Naive B cell (primary cell): ENCODE measurements at regions not wholly inside any gene's neighbourhood (a gene's known extent, or its start where the extent isn't known, plus 50 kb on each side); places are given as distances from the start of the nearest gene placed in this dataset.

Experiments used
- ATAC-seq, 2 donors: fragments of 150-1000 bp; cut with Tn5 transposase; 2 replicates each; pipeline ENCODE4 v1.10.0; 2021; ENCODE audit warnings: low read depth in 2 of 2, mild to moderate bottlenecking in 2 of 2, moderate library complexity in 2 of 2
- DNase-seq: peaks from one replicate; pipeline ENCODE4 v3.0.0; 2022
- H3K27ac Mint-ChIP-seq, 6 donors: one replicate each; pipeline ENCODE4 v1.8.0; 2020 to 2022; ENCODE audit warnings: mild to moderate bottlenecking in 6 of 6, mixed read lengths in 6 of 6, moderate library complexity in 5 of 6, inconsistent platforms in 2 of 6
- H3K27me3 Mint-ChIP-seq, 3 donors: one replicate each; pipeline ENCODE4 v1.8.0; 2021 to 2022; ENCODE audit warnings: mixed read lengths in 3 of 3, mild to moderate bottlenecking in 1 of 3
- H3K36me3 Mint-ChIP-seq, 2 donors: one replicate each; pipeline ENCODE4 v1.8.0; 2020 to 2022; ENCODE audit warnings: mixed read lengths in 2 of 2, inconsistent platforms in 1 of 2, mild to moderate bottlenecking in 1 of 2
- H3K4me1 Mint-ChIP-seq, 3 donors: one replicate each; pipeline ENCODE4 v1.8.0; 2020 to 2022; ENCODE audit warnings: mixed read lengths in 3 of 3, inconsistent platforms in 1 of 3, mild to moderate bottlenecking in 1 of 3, moderate library complexity in 1 of 3
- H3K4me3 Mint-ChIP-seq, 8 donors: one replicate each; pipeline ENCODE4 v1.8.0; 2020 to 2022; ENCODE audit warnings: mild to moderate bottlenecking in 8 of 8, mixed read lengths in 8 of 8, moderate library complexity in 8 of 8, inconsistent platforms in 2 of 8
- H3K9me3 Mint-ChIP-seq, 7 donors: one replicate each; pipeline ENCODE4 v1.8.0; 2020 to 2022; ENCODE audit warnings: mixed read lengths in 7 of 7, mild to moderate bottlenecking in 5 of 7, inconsistent platforms in 2 of 7, moderate library complexity in 1 of 7

DNA sequence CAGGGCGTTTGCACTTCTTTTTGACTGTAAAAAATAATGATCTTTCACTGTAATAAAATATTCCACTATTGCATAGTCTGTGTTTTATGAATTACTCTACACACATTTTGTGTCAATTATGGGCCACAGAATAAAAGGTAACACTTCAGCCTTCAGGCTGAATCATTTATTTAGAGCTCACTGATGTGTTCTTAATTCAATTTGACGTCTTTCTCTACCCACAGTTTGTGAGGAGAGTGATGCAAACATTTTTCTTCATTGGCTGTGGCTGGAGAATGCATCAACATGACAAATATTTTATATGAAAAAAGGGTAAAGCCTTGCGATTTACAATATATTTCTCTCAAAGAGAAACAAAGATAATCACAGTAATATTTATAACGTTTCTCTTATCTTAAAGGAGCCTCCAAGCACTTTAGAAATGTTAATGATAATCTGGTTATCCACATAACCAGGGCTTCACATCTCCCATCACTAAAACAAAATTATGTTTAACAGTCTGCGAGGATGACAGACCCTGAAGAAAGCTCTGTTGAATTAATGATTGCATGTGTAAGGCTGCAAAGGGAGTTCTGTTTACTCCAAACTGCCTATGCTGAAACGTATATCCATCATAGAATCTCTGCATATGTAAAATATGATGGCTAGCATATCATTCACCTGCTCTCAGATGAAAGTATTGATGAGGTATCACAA is 951.3 kb downstream of the ZPLD1 start:
- H3K9me3 Mint-ChIP-seq, result no peaks in the 10 kb centered on the region
- ATAC-seq (no peak), DNase-seq (no peak)
- no peaks in the 10 kb centered on the region for H3K27me3 Mint-ChIP-seq
- no peaks in the 10 kb centered on the region for H3K4me1 Mint-ChIP-seq
- H3K36me3 Mint-ChIP-seq, result no peaks in the 10 kb centered on the region
- H3K27ac Mint-ChIP-seq, result no peak overlapping the region
- no peak overlapping the region for H3K4me3 Mint-ChIP-seq

DNA sequence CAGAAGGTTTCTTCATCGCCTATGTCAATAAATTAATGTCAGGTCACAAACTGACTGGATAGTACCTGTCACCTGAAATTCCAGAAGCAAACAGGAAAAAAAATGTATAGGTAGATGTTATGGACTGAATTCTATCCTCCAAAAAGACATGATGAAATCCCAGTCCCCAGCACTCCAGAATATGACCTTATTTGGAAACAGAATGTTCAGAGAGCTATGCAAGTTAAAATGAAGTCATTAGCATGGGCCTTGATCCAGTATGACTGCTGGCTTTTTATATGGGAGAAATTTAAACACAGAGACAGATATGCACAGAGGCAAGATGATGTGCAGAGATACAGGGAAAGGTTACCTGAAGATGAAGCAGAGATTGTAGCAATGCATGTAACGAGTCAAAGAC is 953.4 kb downstream of the ZPLD1 start:
- Mint-ChIP-seq H3K9me3 (no peaks in the 10 kb centered on the region), H3K4me3 (no peak overlapping the region), H3K4me1 (no peaks in the 10 kb centered on the region), H3K27ac (no peak overlapping the region), H3K36me3 (no peaks in the 10 kb centered on the region), H3K27me3 (no peaks in the 10 kb centered on the region)
- DNase-seq (no peak), ATAC-seq (no peak)

- no peak for DNase-seq
- no peaks in the 10 kb centered on the region for H3K27me3 Mint-ChIP-seq
- H3K4me1 Mint-ChIP-seq, result no peaks in the 10 kb centered on the region
- no peak for ATAC-seq
- no peak overlapping the region for H3K4me3 Mint-ChIP-seq
- no peak overlapping the region for H3K27ac Mint-ChIP-seq
- H3K9me3 Mint-ChIP-seq, result no peaks in the 10 kb centered on the region
- no peaks in the 10 kb centered on the region for H3K36me3 Mint-ChIP-seq
Observed at GRCh38 chr3:103389356-103389755, 954.5 kb downstream of the ZPLD1 start.

GRCh38 chr3:103393395-103394186 is 958.8 kb downstream of the ZPLD1 start:
- no peaks in the 10 kb centered on the region for H3K36me3 Mint-ChIP-seq
- no peak overlapping the region for H3K4me3 Mint-ChIP-seq
- H3K27ac Mint-ChIP-seq, result no peak overlapping the region
- no peak for ATAC-seq
- no peak for DNase-seq
- no peaks in the 10 kb centered on the region for H3K4me1 Mint-ChIP-seq
- peaks cover 0 to 2% (median 0%) of the 10 kb centered on the region in 7 donors for H3K9me3 Mint-ChIP-seq
- H3K27me3 Mint-ChIP-seq, result no peaks in the 10 kb centered on the region

- H3K9me3 Mint-ChIP-seq, result peaks cover 0 to 5% (median 0%) of the 10 kb centered on the region in 7 donors
Observed at GRCh38 chr3:103403191-103403590, 968.4 kb downstream of the ZPLD1 start.

DNA sequence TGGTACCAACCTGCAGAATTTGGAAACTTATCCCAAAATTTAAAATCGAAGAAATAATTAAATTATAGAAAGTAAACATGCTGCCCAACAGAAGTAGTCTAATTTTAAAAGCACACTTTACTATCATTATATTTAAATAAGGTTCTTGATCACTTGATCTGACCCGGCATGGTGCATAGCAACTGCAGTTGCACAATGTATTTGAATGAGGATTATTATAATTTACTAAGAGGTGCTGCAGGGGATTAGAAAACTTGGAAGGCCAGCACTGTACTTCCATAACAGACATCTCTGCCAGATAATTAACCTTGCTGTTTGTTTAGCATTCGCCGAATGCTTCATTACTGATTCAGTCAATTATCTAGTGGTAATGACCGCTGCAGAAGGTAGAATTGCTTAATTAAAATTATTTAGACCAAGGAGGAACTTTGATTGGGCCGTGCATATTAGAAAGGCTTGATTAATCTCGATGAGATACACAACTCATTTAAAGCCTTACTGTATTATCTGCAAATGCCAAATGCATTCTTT is 971.6 kb downstream of the ZPLD1 start:
- Mint-ChIP-seq H3K27me3 (no peaks in the 10 kb centered on the region), H3K27ac (no peak overlapping the region), H3K9me3 (no peaks in the 10 kb centered on the region), H3K4me3 (no peak overlapping the region), H3K36me3 (no peaks in the 10 kb centered on the region), H3K4me1 (no peaks in the 10 kb centered on the region)
- DNase-seq, result no peak
- ATAC-seq, result no peak

More at GRCh38 chr3:103403191-103403590, 968.4 kb downstream of the ZPLD1 start:
- H3K4me3 Mint-ChIP-seq, result no peak overlapping the region
- no peak for ATAC-seq
- H3K27me3 Mint-ChIP-seq, result no peaks in the 10 kb centered on the region
- DNase-seq, result no peak
- H3K27ac Mint-ChIP-seq, result no peak overlapping the region
- H3K4me1 Mint-ChIP-seq, result no peaks in the 10 kb centered on the region
- H3K36me3 Mint-ChIP-seq, result no peaks in the 10 kb centered on the region

DNA sequence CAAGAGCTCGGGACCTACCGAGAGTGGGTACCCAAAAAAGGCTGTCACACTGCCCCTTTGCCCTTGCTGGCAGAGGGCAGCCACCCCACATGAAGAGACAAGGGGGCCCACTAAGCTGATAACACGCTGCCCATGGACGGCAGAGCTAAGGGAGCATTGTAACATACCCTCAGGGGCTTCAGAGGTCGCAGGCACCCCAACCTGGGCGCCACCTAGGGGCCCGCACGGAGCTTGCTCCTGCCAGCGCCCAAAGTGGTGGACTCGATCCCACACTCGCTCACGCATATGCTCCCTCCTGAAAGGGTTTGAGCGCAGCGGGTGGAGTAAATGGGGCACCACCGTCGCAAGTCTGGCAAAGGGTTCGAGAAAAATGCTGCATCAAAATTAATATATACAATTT is 975.4 kb downstream of the ZPLD1 start:
- ATAC-seq (no peak), DNase-seq (no peak)
- Mint-ChIP-seq H3K36me3 (no peaks in the 10 kb centered on the region), H3K27ac (no peak overlapping the region), H3K4me3 (no peak overlapping the region), H3K27me3 (no peaks in the 10 kb centered on the region), H3K9me3 (no peaks in the 10 kb centered on the region), H3K4me1 (no peaks in the 10 kb centered on the region)

DNA sequence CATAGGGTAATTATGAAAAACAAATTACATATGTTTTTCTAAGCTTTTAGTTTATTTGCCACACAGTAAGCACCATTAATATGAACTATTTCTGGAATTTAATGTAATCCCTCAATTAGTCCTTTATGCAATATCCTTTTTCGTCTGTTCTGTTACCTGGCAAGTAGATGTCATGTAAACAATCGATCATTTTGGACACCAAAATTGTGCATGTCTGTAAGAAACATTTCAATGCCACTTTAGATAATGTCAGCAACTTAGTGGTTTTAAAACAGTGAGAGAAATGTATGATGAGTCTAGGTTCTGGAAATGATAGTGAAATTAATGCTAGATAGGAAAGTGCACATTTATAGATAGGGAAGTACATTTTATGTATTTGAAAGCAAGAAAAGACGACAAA is 986.6 kb downstream of the ZPLD1 start:
- Mint-ChIP-seq H3K9me3 (peaks cover 0 to 4% (median 0%) of the 10 kb centered on the region in 7 donors), H3K27me3 (no peaks in the 10 kb centered on the region), H3K27ac (no peak overlapping the region), H3K4me1 (no peaks in the 10 kb centered on the region), H3K4me3 (no peak overlapping the region), H3K36me3 (no peaks in the 10 kb centered on the region)
- no peak for DNase-seq
- no peak for ATAC-seq

GRCh38 chr3:103437883-103438282 is 1003.1 kb downstream of the ZPLD1 start:
- H3K27me3 Mint-ChIP-seq, result no peaks in the 10 kb centered on the region
- peaks cover 0 to 10% (median 7%) of the 10 kb centered on the region in 7 donors for H3K9me3 Mint-ChIP-seq
- no peaks in the 10 kb centered on the region for H3K4me1 Mint-ChIP-seq
- no peak for ATAC-seq
- DNase-seq, result no peak
- H3K36me3 Mint-ChIP-seq, result no peaks in the 10 kb centered on the region
- H3K27ac Mint-ChIP-seq, result no peak overlapping the region
- H3K4me3 Mint-ChIP-seq, result no peak overlapping the region

DNA sequence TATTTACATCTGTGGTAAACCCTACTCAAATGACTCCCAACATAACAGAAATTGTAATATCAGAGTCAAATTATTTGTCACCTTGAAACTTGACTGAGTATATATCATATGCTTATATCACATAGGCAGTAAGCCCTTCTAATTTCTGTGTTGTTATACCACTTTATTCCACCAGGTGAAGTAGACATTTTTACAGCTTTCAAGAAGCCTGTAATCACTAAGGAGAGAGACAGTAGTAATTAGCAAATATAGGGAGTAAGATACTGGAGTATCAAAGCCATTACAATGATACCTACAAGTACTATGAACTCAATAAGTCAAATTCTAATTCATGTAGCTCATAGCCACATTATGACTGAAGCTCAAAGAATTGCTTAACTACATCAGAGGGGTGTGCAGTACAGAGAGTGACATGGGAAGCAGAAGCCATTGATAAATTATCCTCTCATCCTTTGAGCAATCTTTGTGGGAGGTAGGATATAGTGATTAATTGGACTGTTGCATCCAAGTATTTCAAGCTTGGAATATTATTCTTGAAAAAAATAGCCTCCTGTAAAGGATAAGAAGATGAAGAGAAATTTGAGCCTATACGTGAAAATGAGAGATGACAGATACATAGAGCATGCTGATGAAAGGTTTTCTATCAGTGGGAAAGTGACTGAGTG is 1005.9 kb downstream of the ZPLD1 start:
- Mint-ChIP-seq H3K27me3 (no peaks in the 10 kb centered on the region), H3K36me3 (no peaks in the 10 kb centered on the region), H3K9me3 (peaks cover 0 to 11% (median 9%) of the 10 kb centered on the region in 7 donors), H3K4me1 (no peaks in the 10 kb centered on the region), H3K27ac (no peak overlapping the region), H3K4me3 (no peak overlapping the region)
- ATAC-seq (no peak), DNase-seq (no peak)

GRCh38 chr3:103446953-103447629 is 1012.3 kb downstream of the ZPLD1 start:
- H3K36me3 Mint-ChIP-seq, result no peaks in the 10 kb centered on the region
- H3K9me3 Mint-ChIP-seq, result peaks cover 0 to 10% (median 6%) of the 10 kb centered on the region in 7 donors
- peak overlapping the region in 1 of 6 donors; percentile 81 for H3K27ac Mint-ChIP-seq
- no peaks in the 10 kb centered on the region for H3K4me1 Mint-ChIP-seq
- no peak for ATAC-seq
- H3K4me3 Mint-ChIP-seq, result no peak overlapping the region
- no peaks in the 10 kb centered on the region for H3K27me3 Mint-ChIP-seq
- no peak for DNase-seq

GRCh38 chr3:103453152-103453551 is 1018.3 kb downstream of the ZPLD1 start:
- H3K36me3 Mint-ChIP-seq, result no peaks in the 10 kb centered on the region
- no peaks in the 10 kb centered on the region for H3K27me3 Mint-ChIP-seq
- DNase-seq (no peak), ATAC-seq (no peak)
- peaks cover 0 to 6% (median 0%) of the 10 kb centered on the region in 7 donors for H3K9me3 Mint-ChIP-seq
- no peak overlapping the region for H3K4me3 Mint-ChIP-seq
- H3K4me1 Mint-ChIP-seq, result no peaks in the 10 kb centered on the region
- H3K27ac Mint-ChIP-seq, result no peak overlapping the region

DNA sequence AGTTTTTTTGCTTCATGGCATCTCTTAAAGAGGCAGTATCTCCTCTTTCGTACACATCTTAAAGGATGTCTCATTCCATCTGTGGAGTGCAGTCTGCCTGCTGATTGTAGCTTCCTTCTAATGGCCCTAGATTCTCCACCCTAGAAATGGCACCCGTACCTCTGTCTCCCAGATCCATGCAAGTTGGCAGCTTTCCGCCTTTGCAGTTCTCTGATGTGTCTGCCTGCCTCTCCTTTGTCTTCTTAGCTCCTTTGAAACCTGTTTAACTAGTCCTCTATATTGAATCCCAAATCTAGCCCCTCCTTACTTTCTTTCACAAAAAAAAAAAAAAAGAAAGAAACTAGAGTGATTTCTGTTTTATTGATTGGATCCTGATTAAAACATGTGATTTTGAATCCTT is 1025.0 kb downstream of the ZPLD1 start:
- no peak for ATAC-seq
- Mint-ChIP-seq H3K27me3 (no peaks in the 10 kb centered on the region), H3K27ac (no peak overlapping the region), H3K9me3 (peaks cover 0 to 9% (median 3%) of the 10 kb centered on the region in 7 donors), H3K4me3 (no peak overlapping the region), H3K36me3 (no peaks in the 10 kb centered on the region), H3K4me1 (no peaks in the 10 kb centered on the region)
- no peak for DNase-seq
